ENCODE measurements at regions not wholly inside any gene's neighbourhood (a gene's known extent, or its start where the extent isn't known, plus 50 kb on each side); places are given as distances from the start of the nearest gene placed in this dataset.
A peak's percentile ranks its signal among the peaks of the same experiment; 100 is the strongest.

DNA sequence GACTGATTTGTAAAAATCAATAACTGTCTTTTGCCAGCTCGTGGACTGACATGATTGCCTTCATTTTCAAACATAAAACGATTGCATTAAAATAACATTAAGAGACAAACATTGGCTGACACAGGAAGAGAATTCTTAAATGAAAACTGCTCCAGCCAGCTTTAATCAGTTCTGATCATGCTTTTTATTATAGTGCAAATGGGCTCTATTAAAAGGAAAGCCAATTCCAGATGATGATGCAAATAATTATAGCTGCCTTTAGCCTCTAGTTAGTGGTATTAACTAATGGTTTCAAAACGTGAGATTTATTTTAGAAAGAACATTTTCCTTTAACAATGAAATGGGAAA, 301.8 kb upstream of the UBE2E3 start:
- H3K27ac ChIP-seq (ENCODE audit: low read depth, low read length): no peak overlapping the region
- no peak overlapping the region for H3K9ac ChIP-seq (ENCODE audit: low read length)
- no peaks in the 10 kb centered on the region for H3K27me3 ChIP-seq (ENCODE audit: insufficient read depth, low read length)
- H3K9me3 Mint-ChIP-seq (ENCODE audit: unreplicated experiment): no peaks in the 10 kb centered on the region
- TF ChIP-seq, protein P1, sequence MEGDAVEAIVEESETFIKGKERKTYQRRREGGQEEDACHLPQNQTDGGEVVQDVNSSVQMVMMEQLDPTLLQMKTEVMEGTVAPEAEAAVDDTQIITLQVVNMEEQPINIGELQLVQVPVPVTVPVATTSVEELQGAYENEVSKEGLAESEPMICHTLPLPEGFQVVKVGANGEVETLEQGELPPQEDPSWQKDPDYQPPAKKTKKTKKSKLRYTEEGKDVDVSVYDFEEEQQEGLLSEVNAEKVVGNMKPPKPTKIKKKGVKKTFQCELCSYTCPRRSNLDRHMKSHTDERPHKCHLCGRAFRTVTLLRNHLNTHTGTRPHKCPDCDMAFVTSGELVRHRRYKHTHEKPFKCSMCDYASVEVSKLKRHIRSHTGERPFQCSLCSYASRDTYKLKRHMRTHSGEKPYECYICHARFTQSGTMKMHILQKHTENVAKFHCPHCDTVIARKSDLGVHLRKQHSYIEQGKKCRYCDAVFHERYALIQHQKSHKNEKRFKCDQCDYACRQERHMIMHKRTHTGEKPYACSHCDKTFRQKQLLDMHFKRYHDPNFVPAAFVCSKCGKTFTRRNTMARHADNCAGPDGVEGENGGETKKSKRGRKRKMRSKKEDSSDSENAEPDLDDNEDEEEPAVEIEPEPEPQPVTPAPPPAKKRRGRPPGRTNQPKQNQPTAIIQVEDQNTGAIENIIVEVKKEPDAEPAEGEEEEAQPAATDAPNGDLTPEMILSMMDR (IDR thresholded peaks at IDR 0.05; ENCODE audit: insufficient read depth, low read depth, low read length): no peak
- no peak for TF ChIP-seq EZH2 (IDR thresholded peaks at IDR 0.05; ENCODE audit: insufficient read depth, low read length)
- no peak overlapping the region for H3K27ac Mint-ChIP-seq (ENCODE audit: unreplicated experiment)
- DNase-seq (ENCODE audit: low read depth): no peak
- no peak overlapping the region for H3K4me3 Mint-ChIP-seq (ENCODE audit: unreplicated experiment)
- H3K4me1 Mint-ChIP-seq (ENCODE audit: low read depth, unreplicated experiment): peaks cover 6% of the 10 kb centered on the region
- no peaks in the 10 kb centered on the region for H3K9me3 ChIP-seq (ENCODE audit: insufficient read depth, low read depth, low read length)
- no peak for FAIRE-seq
- H3K79me2 ChIP-seq (ENCODE audit: insufficient read depth, low read length): no peaks in the 10 kb centered on the region
- H3K27me3 Mint-ChIP-seq (ENCODE audit: low read depth, unreplicated experiment): no peaks in the 10 kb centered on the region
- H3K36me3 ChIP-seq (ENCODE audit: insufficient read depth, low read length): no peaks in the 10 kb centered on the region
- no peaks in the 10 kb centered on the region for H3K4me1 ChIP-seq (ENCODE audit: insufficient read depth, low read length)
- no peak overlapping the region for H3K4me2 ChIP-seq (ENCODE audit: low read length)
- H2AFZ ChIP-seq (ENCODE audit: low read depth, low read length): no peak overlapping the region
- no peaks in the 10 kb centered on the region for H4K20me1 ChIP-seq (ENCODE audit: insufficient read depth, low read length)
- no peaks in the 10 kb centered on the region for H3K36me3 Mint-ChIP-seq (ENCODE audit: low read depth, unreplicated experiment)
- H3K4me3 ChIP-seq (ENCODE audit: insufficient read depth, low read depth, low read length): no peak overlapping the region

DNA sequence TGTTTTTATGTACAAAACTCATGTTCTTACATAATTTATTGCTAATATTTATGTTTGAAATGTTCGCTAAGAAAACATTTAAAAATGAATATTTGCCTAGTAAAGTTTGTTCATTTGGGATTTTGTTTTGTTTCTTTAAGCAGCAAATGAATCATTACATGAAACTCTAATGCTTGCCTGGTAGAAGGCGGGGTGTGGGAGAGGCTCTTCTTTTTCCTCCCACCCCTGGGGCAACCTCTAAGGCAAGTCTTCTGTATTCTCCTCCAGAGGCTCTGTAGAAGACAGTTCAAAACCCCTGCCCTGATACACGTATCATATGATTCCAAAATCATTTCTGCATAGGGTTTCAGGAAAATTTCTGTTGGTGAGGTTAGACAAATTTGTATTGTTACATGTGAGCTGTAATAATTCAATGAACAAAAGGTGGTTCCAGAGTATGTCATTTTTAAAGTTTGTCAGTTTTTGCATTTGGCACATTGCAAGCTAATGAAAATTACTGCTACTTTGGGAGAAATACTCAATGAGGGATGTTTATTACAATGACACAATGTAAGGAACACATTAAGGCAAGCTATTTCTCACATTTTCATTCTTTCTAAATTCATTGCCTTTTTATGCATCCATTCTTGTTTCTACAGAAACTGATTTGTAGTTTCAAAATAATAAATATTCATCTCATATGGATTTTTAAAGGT, 302.3 kb upstream of the UBE2E3 start:
- no peaks in the 10 kb centered on the region for H3K4me1 ChIP-seq (ENCODE audit: insufficient read depth, low read length)
- H3K4me2 ChIP-seq (ENCODE audit: low read length): no peak overlapping the region
- Mint-ChIP-seq H3K4me1 (ENCODE audit: low read depth, unreplicated experiment) (peaks cover 6% of the 10 kb centered on the region), H3K27me3 (ENCODE audit: low read depth, unreplicated experiment) (no peaks in the 10 kb centered on the region), H3K27ac (ENCODE audit: unreplicated experiment) (no peak overlapping the region), H3K36me3 (ENCODE audit: low read depth, unreplicated experiment) (no peaks in the 10 kb centered on the region), H3K9me3 (ENCODE audit: unreplicated experiment) (no peaks in the 10 kb centered on the region), H3K4me3 (ENCODE audit: unreplicated experiment) (no peak overlapping the region)
- no peak overlapping the region for H2AFZ ChIP-seq (ENCODE audit: low read depth, low read length)
- no peaks in the 10 kb centered on the region for H3K9me3 ChIP-seq (ENCODE audit: insufficient read depth, low read depth, low read length)
- DNase-seq (ENCODE audit: low read depth) (no peak), FAIRE-seq (no peak)
- no peak for TF ChIP-seq EZH2 (IDR thresholded peaks at IDR 0.05; ENCODE audit: insufficient read depth, low read length)
- TF ChIP-seq, protein P1 (IDR thresholded peaks at IDR 0.05; ENCODE audit: insufficient read depth, low read depth, low read length): no peak
- H3K27me3 ChIP-seq (ENCODE audit: insufficient read depth, low read length): no peaks in the 10 kb centered on the region
- no peaks in the 10 kb centered on the region for H3K79me2 ChIP-seq (ENCODE audit: insufficient read depth, low read length)
- no peak overlapping the region for H3K9ac ChIP-seq (ENCODE audit: low read length)
- no peaks in the 10 kb centered on the region for H3K36me3 ChIP-seq (ENCODE audit: insufficient read depth, low read length)
- no peaks in the 10 kb centered on the region for H4K20me1 ChIP-seq (ENCODE audit: insufficient read depth, low read length)
- H3K4me3 ChIP-seq (ENCODE audit: insufficient read depth, low read depth, low read length): no peak overlapping the region
- H3K27ac ChIP-seq (ENCODE audit: low read depth, low read length): no peak overlapping the region

DNA sequence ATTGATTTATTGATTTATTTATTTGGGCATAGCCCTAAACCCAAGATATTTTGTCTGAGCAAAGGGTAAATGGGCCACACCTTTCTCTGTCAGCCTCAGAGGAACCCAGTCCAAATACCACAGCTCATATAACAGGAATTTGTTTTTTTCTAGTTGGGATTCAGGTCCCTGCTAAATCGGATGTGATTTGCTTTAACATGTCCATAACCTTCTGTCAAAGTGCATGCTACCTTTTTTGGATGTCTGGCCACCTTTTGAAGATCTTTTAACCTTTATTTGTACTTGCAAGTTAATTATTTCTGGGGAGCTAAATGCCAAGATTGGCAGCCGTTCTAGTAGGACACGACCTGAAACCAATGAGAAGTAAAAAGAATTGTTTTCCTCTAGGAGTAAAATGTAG, 303.2 kb upstream of the UBE2E3 start:
- H3K79me2 ChIP-seq (ENCODE audit: insufficient read depth, low read length): no peaks in the 10 kb centered on the region
- no peak for FAIRE-seq
- H3K9ac ChIP-seq (ENCODE audit: low read length): no peak overlapping the region
- H3K4me2 ChIP-seq (ENCODE audit: low read length): no peak overlapping the region
- H3K27me3 Mint-ChIP-seq (ENCODE audit: low read depth, unreplicated experiment): no peaks in the 10 kb centered on the region
- H3K27ac Mint-ChIP-seq (ENCODE audit: unreplicated experiment): no peak overlapping the region
- H3K9me3 Mint-ChIP-seq (ENCODE audit: unreplicated experiment): no peaks in the 10 kb centered on the region
- no peak overlapping the region for H3K4me3 Mint-ChIP-seq (ENCODE audit: unreplicated experiment)
- H3K4me1 Mint-ChIP-seq (ENCODE audit: low read depth, unreplicated experiment): peaks cover 6% of the 10 kb centered on the region
- TF ChIP-seq, protein P1 (IDR thresholded peaks at IDR 0.05; ENCODE audit: insufficient read depth, low read depth, low read length): no peak
- TF ChIP-seq EZH2 (IDR thresholded peaks at IDR 0.05; ENCODE audit: insufficient read depth, low read length): no peak
- no peaks in the 10 kb centered on the region for H4K20me1 ChIP-seq (ENCODE audit: insufficient read depth, low read length)
- H3K4me1 ChIP-seq (ENCODE audit: insufficient read depth, low read length): no peaks in the 10 kb centered on the region
- H3K9me3 ChIP-seq (ENCODE audit: insufficient read depth, low read depth, low read length): no peaks in the 10 kb centered on the region
- no peak overlapping the region for H2AFZ ChIP-seq (ENCODE audit: low read depth, low read length)
- no peaks in the 10 kb centered on the region for H3K36me3 Mint-ChIP-seq (ENCODE audit: low read depth, unreplicated experiment)
- H3K4me3 ChIP-seq (ENCODE audit: insufficient read depth, low read depth, low read length): no peak overlapping the region
- no peaks in the 10 kb centered on the region for H3K27me3 ChIP-seq (ENCODE audit: insufficient read depth, low read length)
- no peaks in the 10 kb centered on the region for H3K36me3 ChIP-seq (ENCODE audit: insufficient read depth, low read length)
- no peak overlapping the region for H3K27ac ChIP-seq (ENCODE audit: low read depth, low read length)
- DNase-seq (ENCODE audit: low read depth): peak; percentile 9

Data from astrocyte (in vitro differentiated cells and primary cell).